ENCODE measurements at regions not wholly inside any gene's neighbourhood (a gene's known extent, or its start where the extent isn't known, plus 50 kb on each side); places are given as distances from the start of the nearest gene placed in this dataset.

GRCh38 chr7:67947646-67948045 lies 951.0 kb downstream of the TYW1 start:
- TF ChIP-seq POLR2AphosphoS5 (IDR thresholded peaks at IDR 0.05), result no peak
- TF ChIP-seq, protein P1, sequence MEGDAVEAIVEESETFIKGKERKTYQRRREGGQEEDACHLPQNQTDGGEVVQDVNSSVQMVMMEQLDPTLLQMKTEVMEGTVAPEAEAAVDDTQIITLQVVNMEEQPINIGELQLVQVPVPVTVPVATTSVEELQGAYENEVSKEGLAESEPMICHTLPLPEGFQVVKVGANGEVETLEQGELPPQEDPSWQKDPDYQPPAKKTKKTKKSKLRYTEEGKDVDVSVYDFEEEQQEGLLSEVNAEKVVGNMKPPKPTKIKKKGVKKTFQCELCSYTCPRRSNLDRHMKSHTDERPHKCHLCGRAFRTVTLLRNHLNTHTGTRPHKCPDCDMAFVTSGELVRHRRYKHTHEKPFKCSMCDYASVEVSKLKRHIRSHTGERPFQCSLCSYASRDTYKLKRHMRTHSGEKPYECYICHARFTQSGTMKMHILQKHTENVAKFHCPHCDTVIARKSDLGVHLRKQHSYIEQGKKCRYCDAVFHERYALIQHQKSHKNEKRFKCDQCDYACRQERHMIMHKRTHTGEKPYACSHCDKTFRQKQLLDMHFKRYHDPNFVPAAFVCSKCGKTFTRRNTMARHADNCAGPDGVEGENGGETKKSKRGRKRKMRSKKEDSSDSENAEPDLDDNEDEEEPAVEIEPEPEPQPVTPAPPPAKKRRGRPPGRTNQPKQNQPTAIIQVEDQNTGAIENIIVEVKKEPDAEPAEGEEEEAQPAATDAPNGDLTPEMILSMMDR (IDR thresholded peaks at IDR 0.05), result no peak

All from gastroesophageal sphincter (tissue), 3 donors.